Uterus (tissue), 2 donors: ENCODE measurements at regions not wholly inside any gene's neighbourhood (a gene's known extent, or its start where the extent isn't known, plus 50 kb on each side); places are given as distances from the start of the nearest gene placed in this dataset.

Source experiments
- POLR2A ChIP-seq, 2 donors: fragments of 450-650 bp; IDR thresholded peaks; one replicate each; pipeline ENCODE4 v1.6.1; 2016; ENCODE audit warnings: antibody characterized with exemption in 2 of 2, mild to moderate bottlenecking in 1 of 2, moderate library complexity in 1 of 2
- TF ChIP-seq, protein P1 (sequence below), 4 experiments: fragments of 200-600 bp in 2 of 4; fragments of 450-650 bp in 2 of 4; sonication (generic) in 2 of 4; IDR thresholded peaks; one replicate each; pipeline ENCODE4 v1.5.1; 2016 to 2019; ENCODE audit warnings: antibody characterized with exemption in 4 of 4, mild to moderate bottlenecking in 2 of 4, moderate library complexity in 1 of 4

DNA sequence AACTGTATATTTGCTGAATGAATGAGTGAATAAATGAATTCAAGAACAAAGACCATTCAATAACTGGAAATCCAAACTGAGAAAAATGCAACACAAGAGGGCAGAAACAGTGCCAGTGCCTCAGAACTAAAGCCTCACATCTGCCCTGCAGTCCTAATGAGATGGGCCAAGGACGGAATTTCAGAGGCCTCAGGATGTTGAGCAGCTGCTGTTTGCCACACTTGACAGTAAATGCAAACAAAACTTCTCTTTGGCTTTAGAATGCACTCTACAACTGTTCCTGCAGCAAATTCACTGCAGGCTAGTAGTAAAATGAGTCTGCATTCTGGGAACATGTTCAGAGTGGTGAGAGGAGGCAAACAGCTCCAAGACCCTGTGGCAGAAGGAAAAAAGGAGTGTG, 177.6 kb upstream of the LRFN2 start:
- no peak for TF ChIP-seq POLR2A (IDR thresholded peaks at IDR 0.05)
- TF ChIP-seq, protein P1, sequence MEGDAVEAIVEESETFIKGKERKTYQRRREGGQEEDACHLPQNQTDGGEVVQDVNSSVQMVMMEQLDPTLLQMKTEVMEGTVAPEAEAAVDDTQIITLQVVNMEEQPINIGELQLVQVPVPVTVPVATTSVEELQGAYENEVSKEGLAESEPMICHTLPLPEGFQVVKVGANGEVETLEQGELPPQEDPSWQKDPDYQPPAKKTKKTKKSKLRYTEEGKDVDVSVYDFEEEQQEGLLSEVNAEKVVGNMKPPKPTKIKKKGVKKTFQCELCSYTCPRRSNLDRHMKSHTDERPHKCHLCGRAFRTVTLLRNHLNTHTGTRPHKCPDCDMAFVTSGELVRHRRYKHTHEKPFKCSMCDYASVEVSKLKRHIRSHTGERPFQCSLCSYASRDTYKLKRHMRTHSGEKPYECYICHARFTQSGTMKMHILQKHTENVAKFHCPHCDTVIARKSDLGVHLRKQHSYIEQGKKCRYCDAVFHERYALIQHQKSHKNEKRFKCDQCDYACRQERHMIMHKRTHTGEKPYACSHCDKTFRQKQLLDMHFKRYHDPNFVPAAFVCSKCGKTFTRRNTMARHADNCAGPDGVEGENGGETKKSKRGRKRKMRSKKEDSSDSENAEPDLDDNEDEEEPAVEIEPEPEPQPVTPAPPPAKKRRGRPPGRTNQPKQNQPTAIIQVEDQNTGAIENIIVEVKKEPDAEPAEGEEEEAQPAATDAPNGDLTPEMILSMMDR (IDR thresholded peaks at IDR 0.05) = no peak
